ENCODE measurements at regions not wholly inside any gene's neighbourhood (a gene's known extent, or its start where the extent isn't known, plus 50 kb on each side); places are given as distances from the start of the nearest gene placed in this dataset.

- intact Hi-C loops (cut with micrococcal nuclease) (no loop called here), dilution Hi-C loops (cut with HindIII; ENCODE audit: low sequenced_read_pairs, unreplicated experiment) (no loop called here), in situ Hi-C loops (cut with MboI; ENCODE audit: low sequenced_read_pairs) (no loop called here)
- H2AK9ac ChIP-seq (replicated peaks; ENCODE audit: low read depth, low read length, poor library complexity) = no peak overlapping the region
- no peak overlapping the region for H3K56ac ChIP-seq (ENCODE audit: extremely low read depth, insufficient read depth, low read length)
- H3K36me3 ChIP-seq (ENCODE audit: control insufficient read depth, insufficient read depth, low read length) = no peaks in the 10 kb centered on the region
- ATAC-seq (ENCODE audit: low read depth) = no peak
- H2BK20ac ChIP-seq (ENCODE audit: low read depth, low read length) = no peak overlapping the region
- H4K5ac ChIP-seq (ENCODE audit: low read depth, low read length) = no peak overlapping the region
- H3K27ac ChIP-seq (ENCODE audit: insufficient read depth, low read length) = no peak overlapping the region
- no peak for TF ChIP-seq RFX5 (IDR thresholded peaks at IDR 0.05; ENCODE audit: low read depth, low read length)
- no peak for TF ChIP-seq NFE2L2 (IDR thresholded peaks at IDR 0.05; ENCODE audit: low read depth, low read length)
- TF ChIP-seq, protein P1, sequence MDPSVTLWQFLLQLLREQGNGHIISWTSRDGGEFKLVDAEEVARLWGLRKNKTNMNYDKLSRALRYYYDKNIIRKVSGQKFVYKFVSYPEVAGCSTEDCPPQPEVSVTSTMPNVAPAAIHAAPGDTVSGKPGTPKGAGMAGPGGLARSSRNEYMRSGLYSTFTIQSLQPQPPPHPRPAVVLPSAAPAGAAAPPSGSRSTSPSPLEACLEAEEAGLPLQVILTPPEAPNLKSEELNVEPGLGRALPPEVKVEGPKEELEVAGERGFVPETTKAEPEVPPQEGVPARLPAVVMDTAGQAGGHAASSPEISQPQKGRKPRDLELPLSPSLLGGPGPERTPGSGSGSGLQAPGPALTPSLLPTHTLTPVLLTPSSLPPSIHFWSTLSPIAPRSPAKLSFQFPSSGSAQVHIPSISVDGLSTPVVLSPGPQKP (IDR thresholded peaks at IDR 0.05; ENCODE audit: borderline replicate concordance, low read depth, low read length) = no peak
- TF ChIP-seq CHD1 (IDR thresholded peaks at IDR 0.05; ENCODE audit: low read depth, low read length) = no peak
- TF ChIP-seq POLR2A (IDR thresholded peaks at IDR 0.05; ENCODE audit: low read depth, low read length) = no peak
- no peak for TF ChIP-seq FOS (IDR thresholded peaks at IDR 0.05; ENCODE audit: low read depth, low read length)
- no peaks in the 10 kb centered on the region for H3K4me1 ChIP-seq (ENCODE audit: control insufficient read depth, insufficient read depth, low read length)
- H4K91ac ChIP-seq (ENCODE audit: insufficient read depth, low read depth, low read length) = no peak overlapping the region
- BruUV-seq (replicated peaks) = no TSS peak
- no peak overlapping the region for H2AK5ac ChIP-seq (ENCODE audit: low read depth, low read length)
- no peak overlapping the region for H4K8ac ChIP-seq (ENCODE audit: low read depth in 2 of 2, low read length in 2 of 2)
- H3K4me3 ChIP-seq (ENCODE audit: insufficient read depth, low read depth, low read length) = no peak overlapping the region
- H2AFZ ChIP-seq (replicated peaks; ENCODE audit: low read length, poor library complexity) = no peak overlapping the region
- H3K14ac ChIP-seq (replicated peaks; ENCODE audit: low read depth, low read length) = no peak overlapping the region
- H4K20me1 ChIP-seq (ENCODE audit: insufficient read depth, low read length) = no peaks in the 10 kb centered on the region
- H3K9me1 ChIP-seq (ENCODE audit: insufficient read depth, low read length) = no peaks in the 10 kb centered on the region
- no peak overlapping the region for H2BK5ac ChIP-seq (ENCODE audit: low read depth, low read length, poor library complexity, severe bottlenecking)
- H3K4ac ChIP-seq (ENCODE audit: low read depth, low read length) = no peak overlapping the region
- H3K9me3 ChIP-seq (ENCODE audit: control insufficient read depth, insufficient read depth, low read length) = no peaks in the 10 kb centered on the region
- ChIA-PET CTCF (no interaction called here), POLR2A (ENCODE audit: unreplicated experiment) (no interaction called here)
- no peak overlapping the region for H3K18ac ChIP-seq (ENCODE audit: low read depth, low read length)
- 60% methylated on average over 1 of the region's 4 CpGs; no CpG with 5 or more reads in 1 of the 2 experiments for WGBS, 2 experiments (ENCODE audit: extremely low coverage in 2 of 2, insufficient read length in 1 of 2)
- H3K23ac ChIP-seq (ENCODE audit: low read depth, low read length) = no peak overlapping the region
- no peaks in the 10 kb centered on the region for H3K79me1 ChIP-seq (ENCODE audit: low read depth in 1 of 2, low read length in 2 of 2)
- no peak for DNase-seq
- no peaks in the 10 kb centered on the region for H3K27me3 ChIP-seq (ENCODE audit: control insufficient read depth, insufficient read depth, low read length)
- no peak overlapping the region for H3K4me2 ChIP-seq (ENCODE audit: low read depth, low read length)
- no peak overlapping the region for H3K9ac ChIP-seq (ENCODE audit: low read depth, low read length)
- no peak overlapping the region for H2BK120ac ChIP-seq (ENCODE audit: low read depth, low read length)
- no peak overlapping the region for H2BK15ac ChIP-seq (ENCODE audit: low read depth, low read length)
These were observed 248.2 kb upstream of the NSMCE3 start for GRCh38 chr15:29517829-29518228.
